MM.1S (cell line): ENCODE measurements at regions not wholly inside any gene's neighbourhood (a gene's known extent, or its start where the extent isn't known, plus 50 kb on each side); places are given as distances from the start of the nearest gene placed in this dataset.

Source experiments
- DNase-seq: peaks from one replicate; pipeline ENCODE4 v3.0.0-alpha.2; 2015
- H2AFZ ChIP-seq: fragments of 300-600 bp; sonication (generic); 2 replicates; pipeline ENCODE4 v1.6.0; 2016; ENCODE audit warnings: antibody characterized with exemption, low read length
- H3F3A ChIP-seq: fragments of 300-600 bp; sonication (generic); 2 replicates; pipeline ENCODE4 v1.6.1; 2016; ENCODE audit warnings: mild to moderate bottlenecking, antibody characterized with exemption, low read length, moderate library complexity, mixed read lengths; ENCODE audit not compliant: insufficient read depth
- H3K27ac ChIP-seq: fragments of 300-600 bp; sonication (generic); 2 replicates; pipeline ENCODE4 v1.5.1; 2016; ENCODE audit warnings: mild to moderate bottlenecking, low read length
- H3K27me3 ChIP-seq: fragments of 300-600 bp; sonication (generic); replicated peaks from 2 replicates; pipeline ENCODE4 v1.6.0; 2016; ENCODE audit warnings: low read length; ENCODE audit not compliant: insufficient read depth
- H3K36me3 ChIP-seq: fragments of 300-600 bp; sonication (generic); replicated peaks from 2 replicates; pipeline ENCODE4 v1.6.1; 2016; ENCODE audit warnings: mild to moderate bottlenecking, low read length, mixed read lengths; ENCODE audit not compliant: insufficient read depth
- H3K4me1 ChIP-seq: fragments of 300-600 bp; sonication (generic); 2 replicates; pipeline ENCODE4 v1.6.1; 2016; ENCODE audit warnings: low read length, mixed read lengths
- H3K4me2 ChIP-seq: fragments of 300-600 bp; sonication (generic); 2 replicates; pipeline ENCODE4 v1.6.0; 2016; ENCODE audit warnings: low read depth, low read length
- H3K4me3 ChIP-seq: fragments of 300-600 bp; sonication (generic); 2 replicates; pipeline ENCODE4 v1.5.1; 2016; ENCODE audit warnings: low read length, mixed read lengths
- H3K79me2 ChIP-seq: fragments of 300-600 bp; sonication (generic); 2 replicates; pipeline ENCODE4 v1.6.1; 2016; ENCODE audit warnings: mixed run types, low read length, mixed read lengths
- H3K9ac ChIP-seq: fragments of 300-600 bp; sonication (generic); 2 replicates; pipeline ENCODE4 v1.6.1; 2016; ENCODE audit warnings: low read length, mixed read lengths
- H3K9me2 ChIP-seq: fragments of 300-600 bp; sonication (generic); replicated peaks from 2 replicates; pipeline ENCODE4 v1.6.1; 2016; ENCODE audit warnings: mild to moderate bottlenecking, low read length, mixed read lengths; ENCODE audit not compliant: insufficient read depth
- H3K9me3 ChIP-seq: fragments of 300-600 bp; sonication (generic); replicated peaks from 2 replicates; pipeline ENCODE4 v1.6.1; 2016; ENCODE audit warnings: mild to moderate bottlenecking, low read length, mixed read lengths; ENCODE audit not compliant: insufficient read depth
- H4K20me1 ChIP-seq: fragments of 300-600 bp; sonication (generic); 2 replicates; pipeline ENCODE4 v1.6.1; 2016; ENCODE audit warnings: mild to moderate bottlenecking, low read length, moderate library complexity, mixed read lengths; ENCODE audit not compliant: insufficient read depth
- EZH2 ChIP-seq: fragments of 300-600 bp; sonication (generic); optimal IDR thresholded peaks from 2 replicates; pipeline ENCODE3; 2017; ENCODE audit warnings: low read depth, mild to moderate bottlenecking, antibody characterized with exemption, low read length, mixed read lengths
- EZH2phosphoT487 ChIP-seq: fragments of 300-600 bp; sonication (generic); IDR thresholded peaks from 2 replicates; pipeline ENCODE4 v1.6.1; 2018; ENCODE audit warnings: antibody characterized with exemption, low read length
- TF ChIP-seq, protein P1 (sequence below): fragments of 300-600 bp; sonication (generic); IDR thresholded peaks from 2 replicates; pipeline ENCODE4 v1.5.1; 2016; ENCODE audit warnings: antibody characterized with exemption, low read length, mixed read lengths

DNA sequence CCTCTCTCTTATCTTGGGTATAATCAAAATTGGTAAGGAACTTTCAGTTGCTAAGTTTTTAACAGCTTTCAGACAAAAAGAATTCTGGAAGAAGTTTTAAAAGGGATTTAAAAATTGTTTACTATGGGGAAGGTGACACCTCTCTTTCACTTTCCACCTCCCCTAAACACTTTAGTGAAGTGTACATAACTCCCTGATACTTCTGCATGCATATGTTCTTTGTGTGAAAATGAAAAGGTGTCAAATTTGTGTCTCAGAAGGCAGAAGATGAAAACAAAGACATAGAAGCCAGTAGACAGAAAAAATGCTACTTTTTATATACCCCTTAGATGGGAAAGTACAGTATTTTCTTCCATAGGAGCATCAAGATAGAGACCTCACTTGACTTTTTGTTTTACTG is 117.8 kb downstream of the TMEM26 start:
- no peaks in the 10 kb centered on the region for H3K9me3 ChIP-seq
- no peaks in the 10 kb centered on the region for H3F3A ChIP-seq
- no peak overlapping the region for H3K4me3 ChIP-seq
- H2AFZ ChIP-seq: no peak overlapping the region
- H3K9ac ChIP-seq: no peak overlapping the region
- no peaks in the 10 kb centered on the region for H3K4me1 ChIP-seq
- H4K20me1 ChIP-seq: no peaks in the 10 kb centered on the region
- no peak for DNase-seq
- no peak overlapping the region for H3K4me2 ChIP-seq
- no peaks in the 10 kb centered on the region for H3K36me3 ChIP-seq
- H3K79me2 ChIP-seq: no peaks in the 10 kb centered on the region
- no peaks in the 10 kb centered on the region for H3K9me2 ChIP-seq
- TF ChIP-seq, protein P1, sequence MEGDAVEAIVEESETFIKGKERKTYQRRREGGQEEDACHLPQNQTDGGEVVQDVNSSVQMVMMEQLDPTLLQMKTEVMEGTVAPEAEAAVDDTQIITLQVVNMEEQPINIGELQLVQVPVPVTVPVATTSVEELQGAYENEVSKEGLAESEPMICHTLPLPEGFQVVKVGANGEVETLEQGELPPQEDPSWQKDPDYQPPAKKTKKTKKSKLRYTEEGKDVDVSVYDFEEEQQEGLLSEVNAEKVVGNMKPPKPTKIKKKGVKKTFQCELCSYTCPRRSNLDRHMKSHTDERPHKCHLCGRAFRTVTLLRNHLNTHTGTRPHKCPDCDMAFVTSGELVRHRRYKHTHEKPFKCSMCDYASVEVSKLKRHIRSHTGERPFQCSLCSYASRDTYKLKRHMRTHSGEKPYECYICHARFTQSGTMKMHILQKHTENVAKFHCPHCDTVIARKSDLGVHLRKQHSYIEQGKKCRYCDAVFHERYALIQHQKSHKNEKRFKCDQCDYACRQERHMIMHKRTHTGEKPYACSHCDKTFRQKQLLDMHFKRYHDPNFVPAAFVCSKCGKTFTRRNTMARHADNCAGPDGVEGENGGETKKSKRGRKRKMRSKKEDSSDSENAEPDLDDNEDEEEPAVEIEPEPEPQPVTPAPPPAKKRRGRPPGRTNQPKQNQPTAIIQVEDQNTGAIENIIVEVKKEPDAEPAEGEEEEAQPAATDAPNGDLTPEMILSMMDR: no peak
- no peak for TF ChIP-seq EZH2
- no peak for TF ChIP-seq EZH2phosphoT487
- no peak overlapping the region for H3K27ac ChIP-seq
- H3K27me3 ChIP-seq: no peaks in the 10 kb centered on the region

DNA sequence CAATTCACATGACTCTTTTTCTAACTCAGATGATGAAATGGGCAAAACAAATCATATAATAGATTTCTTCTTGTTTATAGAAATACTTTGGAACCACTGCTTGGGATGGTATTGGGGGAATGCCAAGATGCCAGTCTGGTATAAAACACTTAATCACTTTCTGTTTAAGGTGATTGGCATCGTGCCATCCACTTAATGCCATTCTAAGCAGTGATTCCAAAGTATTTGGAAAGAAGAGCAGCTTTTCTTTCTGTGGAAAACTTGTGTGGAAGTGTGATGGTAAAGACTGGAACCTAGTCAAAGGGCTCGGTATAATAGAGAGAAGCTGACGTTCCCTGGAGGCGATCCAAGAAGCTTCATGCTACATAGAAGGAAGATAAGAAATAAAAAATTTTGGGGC is 120.6 kb downstream of the TMEM26 start:
- no peaks in the 10 kb centered on the region for H4K20me1 ChIP-seq
- H3K4me3 ChIP-seq: no peak overlapping the region
- H3K27me3 ChIP-seq: no peaks in the 10 kb centered on the region
- no peaks in the 10 kb centered on the region for H3K9me2 ChIP-seq
- no peaks in the 10 kb centered on the region for H3F3A ChIP-seq
- TF ChIP-seq EZH2phosphoT487: no peak
- TF ChIP-seq, protein P1: no peak
- no peak for TF ChIP-seq EZH2
- no peaks in the 10 kb centered on the region for H3K9me3 ChIP-seq
- no peaks in the 10 kb centered on the region for H3K79me2 ChIP-seq
- no peak overlapping the region for H3K9ac ChIP-seq
- no peak overlapping the region for H2AFZ ChIP-seq
- no peak overlapping the region for H3K27ac ChIP-seq
- H3K4me1 ChIP-seq: no peaks in the 10 kb centered on the region
- no peak overlapping the region for H3K4me2 ChIP-seq
- H3K36me3 ChIP-seq: no peaks in the 10 kb centered on the region
- no peak for DNase-seq

DNA sequence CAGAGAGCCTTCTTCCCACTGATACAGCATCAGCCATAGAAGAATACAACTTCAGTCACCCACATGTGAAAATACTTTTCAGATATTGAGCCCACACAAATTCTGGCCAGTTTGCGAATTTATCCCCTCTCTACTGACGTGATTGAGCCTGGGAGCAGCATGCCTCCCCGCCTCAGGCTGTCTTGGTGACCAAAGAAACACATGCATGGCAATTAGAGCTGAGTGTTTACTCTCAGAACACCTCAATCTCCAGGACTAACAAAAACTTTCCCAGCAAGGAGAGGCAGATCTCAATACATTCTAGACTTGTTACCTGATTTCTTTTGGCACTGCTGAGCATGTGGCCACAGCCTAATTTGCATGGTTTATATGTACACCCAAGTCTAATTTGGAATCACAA is 122.5 kb downstream of the TMEM26 start:
- H3K9ac ChIP-seq: no peak overlapping the region
- no peak overlapping the region for H3K4me3 ChIP-seq
- no peak for DNase-seq
- H3K4me2 ChIP-seq: no peak overlapping the region
- no peaks in the 10 kb centered on the region for H3K9me2 ChIP-seq
- no peaks in the 10 kb centered on the region for H3K27me3 ChIP-seq
- H3F3A ChIP-seq: no peaks in the 10 kb centered on the region
- H2AFZ ChIP-seq: no peak overlapping the region
- H3K27ac ChIP-seq: no peak overlapping the region
- H3K4me1 ChIP-seq: no peaks in the 10 kb centered on the region
- H3K79me2 ChIP-seq: no peaks in the 10 kb centered on the region
- TF ChIP-seq EZH2 (no peak), EZH2phosphoT487 (no peak)
- TF ChIP-seq, protein P1: no peak
- no peaks in the 10 kb centered on the region for H3K9me3 ChIP-seq
- H4K20me1 ChIP-seq: no peaks in the 10 kb centered on the region
- no peaks in the 10 kb centered on the region for H3K36me3 ChIP-seq
